SK-N-MC (cell line): ENCODE measurements at regions not wholly inside any gene's neighbourhood (a gene's known extent, or its start where the extent isn't known, plus 50 kb on each side); places are given as distances from the start of the nearest gene placed in this dataset.

Experiments
- DNase-seq: peaks from one replicate; pipeline ENCODE4 v3.0.0-alpha.2; 2011; ENCODE audit warnings: low read depth, low spot score
- H3K27ac ChIP-seq: fragments of 200-600 bp; sonication (generic); 2 replicates; pipeline ENCODE4 v1.5.1; 2016; ENCODE audit warnings: mixed run types
- H3K36me3 ChIP-seq: fragments of 200-600 bp; sonication (generic); 2 replicates; pipeline ENCODE4 v1.6.1; 2017; ENCODE audit warnings: antibody characterized with exemption, low read length, mixed read lengths; ENCODE audit not compliant: insufficient read depth
- H3K4me3 ChIP-seq: fragments of 200-600 bp; sonication (generic); 2 replicates; pipeline ENCODE4 v1.5.1; 2016
- H3K9ac ChIP-seq: fragments of 200-600 bp; sonication (generic); 2 replicates; pipeline ENCODE4 v1.8.0; 2017; ENCODE audit warnings: mixed run types, mixed read lengths; ENCODE audit not compliant: insufficient read length
- H3K9me3 ChIP-seq: fragments of 200-600 bp; sonication (generic); 2 replicates; pipeline ENCODE4 v1.6.1; 2017; ENCODE audit warnings: low read depth, mild to moderate bottlenecking, antibody characterized with exemption, low read length, moderate library complexity, mixed read lengths
- EZH2 ChIP-seq: fragments of 200-600 bp; sonication (generic); IDR thresholded peaks from one replicate; pipeline ENCODE4 v1.6.1; 2017; ENCODE audit warnings: antibody characterized with exemption
- FOXP2 ChIP-seq: optimal IDR thresholded peaks from 2 replicates; pipeline ENCODE3; 2011; ENCODE audit warnings: mild to moderate bottlenecking, moderate library complexity; ENCODE audit not compliant: insufficient read depth; ENCODE audit errors: extremely low read length, control extremely low read depth
- POLR2AphosphoS5 ChIP-seq: IDR thresholded peaks from 2 replicates; pipeline ENCODE4 v1.6.1; 2012; ENCODE audit warnings: mild to moderate bottlenecking, low read depth, low read length, borderline replicate concordance

- no peak overlapping the region for H3K4me3 ChIP-seq
- no peaks in the 10 kb centered on the region for H3K9me3 ChIP-seq
- no peaks in the 10 kb centered on the region for H3K36me3 ChIP-seq
- DNase-seq, result no peak
- H3K27ac ChIP-seq, result no peak overlapping the region
- no peak overlapping the region for H3K9ac ChIP-seq
- no peak for TF ChIP-seq EZH2
- no peak for TF ChIP-seq FOXP2
- TF ChIP-seq POLR2AphosphoS5, result no peak
Observed at GRCh38 chr15:91712286-91712685, 141.2 kb upstream of the SLCO3A1 start.

GRCh38 chr15:91716536-91716935 lies 137.0 kb upstream of the SLCO3A1 start:
- no peaks in the 10 kb centered on the region for H3K9me3 ChIP-seq
- no peak for DNase-seq
- no peak overlapping the region for H3K4me3 ChIP-seq
- TF ChIP-seq POLR2AphosphoS5, result no peak
- TF ChIP-seq EZH2, result no peak
- no peak for TF ChIP-seq FOXP2
- H3K27ac ChIP-seq, result no peak overlapping the region
- H3K9ac ChIP-seq, result no peak overlapping the region
- H3K36me3 ChIP-seq, result no peaks in the 10 kb centered on the region

- no peaks in the 10 kb centered on the region for H3K9me3 ChIP-seq
- TF ChIP-seq FOXP2 (no peak), EZH2 (no peak), POLR2AphosphoS5 (no peak)
- no peak overlapping the region for H3K9ac ChIP-seq
- no peaks in the 10 kb centered on the region for H3K36me3 ChIP-seq
- no peak overlapping the region for H3K27ac ChIP-seq
- no peak overlapping the region for H3K4me3 ChIP-seq
- no peak for DNase-seq
Observed at GRCh38 chr15:91717811-91718210, 135.7 kb upstream of the SLCO3A1 start.

GRCh38 chr15:91723959-91724358 lies 129.5 kb upstream of the SLCO3A1 start:
- Histone ChIP-seq H3K27ac (no peak overlapping the region), H3K9ac (no peak overlapping the region), H3K4me3 (no peak overlapping the region), H3K9me3 (peaks cover 2% of the 10 kb centered on the region; the same call in 1 of the 2 replicates), H3K36me3 (no peaks in the 10 kb centered on the region)
- DNase-seq, result no peak
- TF ChIP-seq FOXP2, result no peak
- TF ChIP-seq POLR2AphosphoS5, result no peak
- no peak for TF ChIP-seq EZH2

- Histone ChIP-seq H3K9me3 (no peaks in the 10 kb centered on the region; the same call in 1 of the 2 replicates), H3K27ac (no peak overlapping the region), H3K4me3 (no peak overlapping the region), H3K9ac (no peak overlapping the region), H3K36me3 (no peaks in the 10 kb centered on the region)
- DNase-seq, result no peak
- TF ChIP-seq FOXP2 (no peak), EZH2 (no peak), POLR2AphosphoS5 (no peak)
Observed at GRCh38 chr15:91733661-91734060, 119.8 kb upstream of the SLCO3A1 start.

- no peak for DNase-seq
- Histone ChIP-seq H3K4me3 (no peak overlapping the region), H3K27ac (no peak overlapping the region), H3K36me3 (no peaks in the 10 kb centered on the region), H3K9me3 (no peaks in the 10 kb centered on the region), H3K9ac (no peak overlapping the region)
- no peak for TF ChIP-seq FOXP2
- TF ChIP-seq EZH2, result no peak
- no peak for TF ChIP-seq POLR2AphosphoS5
Observed at GRCh38 chr15:91737151-91737818, 116.2 kb upstream of the SLCO3A1 start.

- no peak overlapping the region for H3K4me3 ChIP-seq
- H3K36me3 ChIP-seq, result no peaks in the 10 kb centered on the region
- H3K9me3 ChIP-seq, result no peaks in the 10 kb centered on the region
- no peak overlapping the region for H3K9ac ChIP-seq
- DNase-seq, result no peak
- TF ChIP-seq FOXP2, result no peak
- no peak for TF ChIP-seq POLR2AphosphoS5
- TF ChIP-seq EZH2, result no peak
- no peak overlapping the region for H3K27ac ChIP-seq
Observed at GRCh38 chr15:91741986-91742385, 111.5 kb upstream of the SLCO3A1 start.

- H3K27ac ChIP-seq, result no peak overlapping the region
- H3K36me3 ChIP-seq, result no peaks in the 10 kb centered on the region
- H3K9ac ChIP-seq, result no peak overlapping the region
- DNase-seq, result no peak
- no peak overlapping the region for H3K4me3 ChIP-seq
- H3K9me3 ChIP-seq, result no peaks in the 10 kb centered on the region
- TF ChIP-seq EZH2 (no peak), POLR2AphosphoS5 (no peak), FOXP2 (no peak)
Observed at GRCh38 chr15:91751611-91752010, 101.9 kb upstream of the SLCO3A1 start.
